HG03103 (cell line): ENCODE measurements at regions not wholly inside any gene's neighbourhood (a gene's known extent, or its start where the extent isn't known, plus 50 kb on each side); places are given as distances from the start of the nearest gene placed in this dataset.

Experiments used
- ATAC-seq: cut with Tn5 transposase; IDR thresholded peaks from one replicate; pipeline ENCODE4 v1.9.1; 2021; ENCODE audit warnings: low read depth; ENCODE audit not compliant: unreplicated experiment

DNA sequence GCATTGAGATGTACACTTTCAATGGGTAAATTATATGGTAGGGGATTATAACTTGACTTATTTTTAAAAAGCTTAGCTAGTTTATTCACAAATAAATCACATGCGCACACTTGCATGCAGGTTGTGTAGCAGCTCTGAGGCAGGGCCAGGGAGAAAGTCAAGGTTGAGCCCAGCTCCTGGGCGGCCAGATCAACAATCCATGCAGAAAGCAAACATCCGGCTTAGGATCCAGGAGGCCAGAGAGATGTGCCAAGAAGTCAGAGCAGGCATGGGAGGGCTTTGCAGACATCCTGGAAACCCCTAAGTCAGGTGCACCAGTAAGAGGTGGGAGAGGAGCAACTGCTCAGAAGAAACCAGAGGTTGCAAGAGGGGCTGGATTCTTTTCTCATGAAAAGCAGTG, 186.5 kb downstream of the AXIN2 start:
- ATAC-seq, result no peak

DNA sequence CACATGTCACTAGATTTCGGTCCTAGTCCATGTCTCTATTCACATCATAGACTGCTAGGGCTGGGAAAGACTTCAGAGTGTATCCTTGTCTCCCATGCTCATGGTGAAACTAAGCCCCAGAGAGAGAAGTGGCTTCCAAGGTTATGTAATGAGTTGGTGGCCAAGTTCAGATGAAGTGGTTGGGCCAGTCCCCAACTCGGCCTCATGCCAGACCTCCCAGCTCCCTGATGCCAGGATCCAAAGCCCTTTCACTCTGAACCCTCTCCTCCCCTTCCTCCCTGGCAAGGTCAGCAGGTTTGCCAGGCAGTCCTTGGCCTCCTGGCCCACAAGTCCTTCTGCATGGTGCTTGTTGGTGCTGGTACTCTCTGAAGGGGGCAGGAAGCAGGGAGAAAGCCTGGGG, 189.7 kb downstream of the AXIN2 start:
- ATAC-seq, result no peak

DNA sequence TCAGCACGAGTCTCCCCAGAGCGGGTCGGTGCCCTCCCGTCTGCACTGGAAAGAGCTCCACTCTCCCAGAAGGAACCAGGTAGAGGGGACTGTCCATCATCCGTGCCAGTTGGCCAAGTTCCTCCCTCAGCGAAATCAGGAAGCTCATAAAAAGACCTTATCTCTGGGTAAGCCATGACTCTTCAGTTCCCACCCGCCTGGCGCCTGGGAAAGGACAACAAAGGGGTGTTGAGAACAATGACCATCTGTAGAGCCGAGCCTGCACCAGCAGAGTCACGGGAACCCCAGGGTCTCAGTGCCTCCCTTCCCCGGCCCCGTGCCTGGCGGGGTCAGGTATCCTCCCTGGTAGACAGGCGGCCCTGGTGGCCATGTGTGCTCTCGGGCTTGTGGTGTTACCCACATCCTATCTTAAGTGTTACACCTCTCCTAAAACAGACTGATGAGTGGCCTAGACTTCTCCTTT, 190.7 kb downstream of the AXIN2 start:
- no peak for ATAC-seq

DNA sequence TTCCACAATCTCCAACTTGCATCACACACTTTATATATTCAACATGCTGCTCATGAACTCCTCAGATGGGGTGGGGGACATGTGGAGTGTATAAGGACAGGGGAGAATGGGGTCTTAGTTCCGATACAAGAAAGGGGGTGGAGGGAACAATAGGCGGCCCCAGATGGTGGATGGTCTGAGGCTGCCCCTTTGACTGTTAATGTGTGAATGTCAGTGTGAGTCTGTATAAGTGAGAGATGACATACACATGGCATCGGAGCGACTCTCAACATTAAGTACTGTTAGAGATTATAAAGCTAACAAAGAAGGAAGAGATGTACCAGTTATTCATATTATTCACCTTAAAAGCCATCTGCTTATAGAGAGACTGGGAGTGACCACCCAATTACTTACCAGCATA, 193.1 kb downstream of the AXIN2 start:
- ATAC-seq, result no peak

DNA sequence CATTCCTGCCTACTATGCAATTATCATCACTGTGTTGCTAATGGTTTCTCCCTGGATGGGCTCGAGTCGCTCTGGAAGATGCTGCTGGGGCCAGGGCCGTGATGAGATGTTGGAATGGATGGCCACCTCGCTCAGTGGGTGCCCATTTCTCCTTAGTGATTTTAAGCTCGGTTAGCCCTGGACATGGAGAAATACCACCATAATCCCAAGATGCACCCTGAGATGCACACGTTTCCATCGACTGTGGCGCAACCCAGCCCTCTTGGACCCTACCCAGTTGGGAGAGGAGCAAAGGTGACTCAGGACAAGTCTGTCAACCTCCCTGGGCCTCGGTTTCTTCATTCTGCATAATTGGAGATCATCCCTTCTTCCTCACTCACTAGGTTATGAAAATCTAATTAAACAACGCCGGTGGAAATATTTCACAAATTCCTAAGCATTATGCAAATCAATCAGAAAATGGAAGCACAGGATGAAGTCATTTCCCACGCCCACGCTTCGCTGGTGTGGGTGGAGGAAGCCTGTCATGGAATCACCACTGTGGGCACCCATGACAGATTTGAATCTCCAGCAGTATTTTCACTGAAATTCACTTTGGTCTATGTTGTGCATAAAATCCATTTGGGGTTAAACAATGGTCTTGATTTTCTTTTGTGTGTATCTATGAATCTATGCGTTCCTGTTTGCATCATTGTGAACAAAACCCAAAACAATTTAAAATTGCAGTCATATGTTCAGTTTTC, 195.2 kb downstream of the AXIN2 start:
- ATAC-seq, result no peak

DNA sequence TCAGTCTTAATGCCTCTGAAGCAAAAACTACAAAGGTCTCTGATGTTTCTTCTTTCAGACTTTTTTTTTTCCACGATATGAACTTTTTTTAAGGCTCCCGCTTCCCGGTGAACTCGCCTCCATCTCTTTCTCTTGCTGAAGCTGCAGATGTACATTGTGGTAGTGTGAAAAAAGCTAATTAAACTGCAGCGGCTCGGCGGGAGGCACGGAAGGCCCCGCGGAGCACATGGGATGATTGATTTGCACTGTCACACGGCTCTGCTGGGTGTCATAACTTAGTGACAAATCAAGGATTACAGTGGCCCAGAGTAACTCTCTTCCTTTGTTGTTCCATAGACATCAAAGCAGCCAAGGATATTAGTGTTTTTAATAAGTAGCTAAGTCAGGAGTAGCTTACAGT, 196.3 kb downstream of the AXIN2 start:
- ATAC-seq, result no peak

DNA sequence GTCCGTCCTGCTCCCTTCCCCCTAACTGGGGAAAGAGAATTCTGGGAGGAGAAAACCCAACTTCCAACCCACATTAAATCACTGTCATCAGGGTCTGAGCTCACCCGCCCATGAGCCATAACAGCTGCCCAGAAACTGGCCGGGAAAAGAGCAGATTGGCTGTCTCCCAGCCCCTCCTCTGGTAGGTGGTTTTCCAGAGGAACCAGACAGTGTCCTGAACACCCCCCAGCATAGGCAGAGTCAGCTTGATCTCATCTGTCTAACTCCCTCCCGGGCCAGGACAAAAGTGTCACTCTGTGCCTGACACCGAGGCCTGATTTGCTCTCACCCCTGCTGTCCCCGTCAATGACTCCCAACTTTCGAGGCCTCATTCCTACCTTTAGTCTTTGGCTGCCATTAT, 197.0 kb downstream of the AXIN2 start:
- no peak for ATAC-seq

DNA sequence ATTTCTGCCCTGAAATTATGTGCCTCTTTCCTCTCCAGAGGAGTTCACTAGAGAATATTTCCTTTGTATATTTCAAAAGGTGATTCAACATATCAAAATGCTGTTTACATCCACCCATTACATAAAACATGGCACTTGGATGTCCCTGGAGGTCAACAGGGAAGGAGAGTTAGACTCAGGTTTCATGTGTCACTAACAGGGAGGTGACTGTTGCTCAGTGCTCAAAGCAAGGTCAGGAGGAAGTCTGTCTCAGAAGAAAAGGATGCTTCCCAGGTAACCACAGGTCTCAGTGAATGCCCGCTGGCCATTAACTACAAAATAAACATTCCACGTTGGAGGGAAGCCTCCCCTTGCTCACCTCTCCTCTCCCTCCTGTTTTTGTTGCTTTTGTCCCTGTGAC, 198.6 kb downstream of the AXIN2 start:
- ATAC-seq, result no peak

DNA sequence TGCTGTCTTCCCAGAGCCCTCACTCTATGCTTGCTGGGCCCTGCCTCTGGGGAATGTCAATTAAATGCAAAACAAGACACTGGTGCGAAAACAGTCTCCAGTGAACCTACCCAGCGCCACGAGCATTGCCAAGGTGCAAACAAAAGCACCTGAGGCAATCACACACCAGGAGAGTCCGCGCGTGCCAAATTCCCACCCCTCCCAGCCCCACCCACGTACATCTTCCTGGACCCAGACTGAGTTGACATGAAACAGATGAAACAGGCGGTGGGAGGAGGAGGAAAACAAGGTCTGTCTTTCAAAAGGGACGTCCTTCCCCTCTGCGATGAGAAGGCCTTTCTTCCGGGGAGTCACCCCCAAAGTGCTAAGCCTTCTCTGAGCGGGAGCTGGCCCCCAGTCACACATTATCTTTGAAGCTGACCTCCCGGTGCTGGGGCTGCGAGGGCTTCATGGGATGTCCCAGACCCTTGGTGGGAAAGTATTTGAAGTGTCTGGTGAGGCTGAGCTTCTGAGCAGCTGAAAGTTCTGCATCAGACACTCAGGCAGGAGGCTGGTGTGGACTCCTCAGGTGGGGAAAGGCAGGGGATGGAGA, 200.4 kb downstream of the AXIN2 start:
- ATAC-seq, result no peak

DNA sequence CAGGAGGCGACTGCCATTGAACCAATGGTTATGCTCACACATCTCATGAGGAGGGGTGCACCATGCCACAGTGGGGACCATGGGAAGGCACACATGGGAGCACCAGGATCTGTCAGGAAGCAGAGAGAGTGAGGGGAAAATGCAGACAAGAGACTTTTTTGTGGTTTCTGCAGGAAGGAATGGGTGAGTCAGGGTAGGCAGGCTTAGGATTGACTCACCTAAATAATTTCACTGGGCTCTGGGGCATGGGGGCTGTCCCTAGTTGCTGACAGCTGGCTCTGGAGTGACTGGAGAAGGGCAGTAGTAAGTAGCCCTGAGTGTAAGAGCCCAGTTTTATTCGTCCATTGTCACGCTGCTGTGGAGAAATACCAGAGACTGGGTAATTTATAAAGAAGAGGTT, 202.4 kb downstream of the AXIN2 start:
- no peak for ATAC-seq

DNA sequence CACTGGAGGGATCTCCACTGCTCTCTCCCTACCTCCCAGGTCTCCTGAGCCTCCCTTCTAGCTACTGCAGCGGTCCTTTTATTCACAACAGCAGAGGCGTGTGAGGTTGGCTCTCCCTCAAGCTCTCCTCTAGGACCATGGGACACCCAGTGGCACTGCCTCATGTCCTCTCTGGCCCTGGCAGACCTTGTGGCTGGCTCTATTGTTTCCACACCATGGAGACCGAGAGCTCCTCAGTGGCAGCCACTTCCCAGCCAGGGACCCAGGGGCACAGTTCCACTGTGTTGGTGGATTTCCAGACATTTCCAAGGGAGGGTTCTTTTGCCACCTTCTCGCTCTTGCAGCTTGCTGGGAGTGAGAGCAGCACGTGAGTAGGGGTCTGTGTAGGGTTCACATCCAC, 204.9 kb downstream of the AXIN2 start:
- no peak for ATAC-seq

DNA sequence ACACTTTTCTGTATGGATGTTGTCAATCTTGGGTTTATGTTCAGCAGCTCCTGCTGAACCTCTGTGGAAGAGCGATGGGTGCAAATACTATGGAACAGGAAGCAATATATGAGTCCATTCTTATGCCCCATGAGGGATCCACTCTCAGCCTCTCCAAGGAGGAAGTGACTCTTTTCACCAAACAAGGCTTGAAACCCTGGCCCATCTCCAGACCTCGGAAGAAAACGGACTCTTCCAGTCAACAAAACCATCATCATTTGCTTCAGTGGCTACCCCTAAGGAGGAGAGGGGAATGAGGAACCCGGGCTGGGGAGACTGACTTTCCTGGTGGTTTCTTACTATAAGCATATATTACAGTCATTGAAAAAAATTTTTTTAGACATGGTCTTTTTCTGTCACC, 206.2 kb downstream of the AXIN2 start:
- no peak for ATAC-seq

DNA sequence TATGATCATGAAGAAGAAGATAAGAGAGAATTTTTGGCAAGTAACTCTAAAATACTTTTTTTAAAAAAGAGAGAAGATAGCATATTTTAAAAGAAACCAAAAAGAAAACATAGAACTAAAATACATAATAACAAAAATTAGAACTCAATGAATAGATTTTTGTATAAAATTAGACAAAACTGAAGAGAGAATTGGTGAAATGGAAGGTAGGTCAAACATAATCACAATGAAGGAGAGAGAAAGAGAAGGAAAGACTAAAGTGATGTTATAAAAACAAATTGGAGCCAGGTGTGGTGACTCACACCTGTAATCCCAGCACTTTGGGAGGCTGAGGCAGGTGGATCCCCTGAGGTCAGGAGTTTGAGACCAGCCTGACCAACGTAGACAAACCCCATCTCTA, 211.5 kb downstream of the AXIN2 start:
- ATAC-seq, result no peak

DNA sequence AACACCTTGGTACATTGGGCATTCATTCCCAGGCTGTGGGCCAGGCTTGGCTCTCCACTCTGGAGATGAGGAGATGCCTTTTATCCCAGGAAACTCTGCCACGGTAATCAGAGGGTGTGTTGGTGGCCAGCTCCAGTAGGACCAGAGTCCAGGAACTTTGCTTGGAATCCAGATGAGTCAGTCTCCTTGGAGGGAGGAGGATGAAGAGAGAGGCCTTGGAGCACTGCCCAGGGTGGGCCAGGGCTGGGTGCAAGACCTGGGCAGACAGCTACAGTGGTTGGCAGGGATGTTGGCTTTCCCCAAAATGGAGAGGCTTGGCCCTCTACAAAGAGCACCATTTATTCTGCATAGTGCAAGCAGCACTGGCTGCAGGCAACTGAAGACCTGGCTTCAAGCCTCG, 209.0 kb downstream of the RGS9 start:
- no peak for ATAC-seq

DNA sequence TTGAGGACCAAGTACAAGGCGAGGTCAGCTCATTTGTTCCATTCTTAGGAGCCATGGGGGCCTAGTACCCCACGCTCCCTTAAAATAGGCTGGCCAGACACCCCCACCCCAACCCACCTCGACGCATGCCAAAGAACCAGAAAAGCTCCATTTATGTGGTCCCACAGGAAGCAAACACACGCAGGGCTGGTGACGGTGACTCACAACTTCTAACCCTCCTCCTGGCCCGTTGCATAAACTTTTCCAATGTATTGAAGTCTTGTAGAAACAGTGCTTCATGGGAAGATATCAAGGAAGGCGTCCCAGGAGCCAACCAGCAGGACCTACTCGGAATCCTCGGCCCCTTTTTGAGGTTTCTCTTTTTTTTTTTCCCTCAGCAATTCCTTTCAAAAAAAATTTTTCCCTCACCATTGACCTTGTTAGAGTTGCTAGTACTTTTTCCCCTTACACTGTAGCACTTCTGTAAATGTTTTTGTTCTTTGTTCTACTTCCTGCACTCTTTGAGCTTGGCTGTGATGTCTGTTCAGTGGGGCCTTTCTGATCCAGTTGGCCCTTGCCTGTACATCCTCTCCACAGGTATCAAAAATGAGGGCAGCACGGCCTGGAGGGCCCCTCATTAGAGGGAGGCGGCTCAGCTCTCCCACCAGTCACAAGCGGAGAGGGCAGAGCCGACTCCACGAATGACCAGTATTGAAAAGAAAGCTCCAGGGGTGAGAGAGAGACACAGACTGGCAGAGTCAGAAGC, 208.3 kb downstream of the RGS9 start:
- ATAC-seq, result no peak

DNA sequence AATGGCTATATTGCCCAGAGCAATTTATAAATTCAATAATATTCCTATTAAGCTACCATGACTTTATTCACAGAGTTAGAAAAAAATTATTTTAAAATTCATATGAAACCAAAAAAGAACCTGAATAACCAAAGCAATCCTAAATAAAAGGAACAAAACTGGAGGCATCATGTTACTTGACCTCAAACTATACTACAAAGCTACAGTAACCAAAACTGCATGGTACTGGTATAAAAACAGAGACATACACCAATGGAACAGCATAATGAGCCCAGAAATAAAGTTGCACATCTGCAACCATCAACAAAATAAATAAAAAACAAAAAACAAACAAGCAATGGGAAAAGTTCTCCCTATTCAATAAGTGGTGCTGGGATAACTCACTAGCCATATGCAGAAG, 203.2 kb downstream of the RGS9 start:
- ATAC-seq, result no peak

DNA sequence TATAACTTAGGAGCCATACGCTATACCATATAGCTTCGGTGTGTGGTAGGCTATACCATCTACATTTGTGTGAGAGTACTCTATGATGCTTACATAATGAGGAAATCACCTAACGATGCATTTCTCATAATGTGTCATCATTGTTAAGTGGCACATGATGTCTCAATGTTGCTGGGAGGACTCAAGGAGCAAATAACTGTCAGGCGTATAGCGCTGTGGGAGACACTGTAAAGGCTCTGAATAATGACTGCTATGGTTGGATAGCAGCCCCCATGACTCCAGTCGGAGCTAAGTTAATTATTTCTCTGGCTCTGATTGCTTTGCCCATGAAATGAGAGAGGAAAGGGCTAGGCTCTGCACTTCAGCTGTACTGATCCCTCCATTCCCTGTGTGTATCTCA, 197.2 kb downstream of the RGS9 start:
- no peak for ATAC-seq

DNA sequence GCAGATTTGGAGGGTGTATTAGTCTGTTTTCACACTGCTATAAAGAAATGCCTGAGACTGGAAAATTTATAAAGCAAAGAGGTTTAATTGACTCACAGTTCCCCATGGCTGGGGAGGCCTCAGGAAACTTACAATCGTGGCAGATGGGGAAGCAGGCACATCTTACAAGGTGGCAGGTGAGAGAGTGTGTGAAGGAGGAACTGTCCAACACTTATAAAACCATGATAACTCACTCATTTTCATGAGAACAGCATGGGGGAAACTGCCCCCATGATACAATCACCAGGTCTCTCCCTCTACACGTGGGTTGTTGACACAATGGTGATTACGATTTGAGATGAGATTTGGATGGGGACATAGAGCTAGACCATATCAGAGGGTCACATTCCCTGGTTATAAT, 195.6 kb downstream of the RGS9 start:
- no peak for ATAC-seq

DNA sequence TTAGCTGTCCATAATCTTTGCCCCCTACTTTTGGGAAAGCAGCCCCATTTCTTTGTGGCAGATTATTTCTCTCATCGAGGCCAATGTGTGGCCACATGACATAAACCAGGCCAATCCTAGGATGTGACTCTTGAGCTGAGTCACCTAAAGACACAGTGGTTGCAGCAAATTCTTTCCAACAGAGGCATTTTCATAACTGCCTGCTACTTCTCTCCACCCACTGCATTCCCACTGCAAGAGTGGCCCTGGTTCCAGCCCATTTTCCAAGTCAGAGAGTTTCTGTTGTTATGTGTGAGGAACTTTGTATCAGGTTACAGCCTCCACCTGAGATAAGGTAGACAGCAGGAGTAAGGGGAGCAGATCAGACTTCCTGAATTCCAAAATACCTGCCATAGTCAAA, 195.2 kb downstream of the RGS9 start:
- ATAC-seq, result no peak

DNA sequence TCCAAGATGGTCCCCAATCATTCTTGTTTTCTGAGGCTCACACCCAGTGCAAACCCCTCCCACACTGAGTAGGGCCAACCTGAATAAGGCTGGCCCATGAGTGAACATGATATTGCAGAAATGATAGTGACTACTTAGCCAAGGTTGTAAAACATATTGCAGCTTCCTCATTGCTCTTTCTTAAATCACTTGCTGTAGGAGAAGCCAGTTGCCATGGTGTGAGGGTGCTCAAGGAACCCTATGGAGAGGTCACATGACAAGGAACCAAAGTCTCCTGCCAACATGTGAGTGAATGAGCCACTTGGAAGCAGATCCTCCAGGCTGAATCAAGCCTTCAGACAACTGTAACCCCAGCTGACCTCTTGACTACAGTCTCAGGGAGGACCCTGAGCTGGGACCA, 191.4 kb downstream of the RGS9 start:
- ATAC-seq, result no peak

DNA sequence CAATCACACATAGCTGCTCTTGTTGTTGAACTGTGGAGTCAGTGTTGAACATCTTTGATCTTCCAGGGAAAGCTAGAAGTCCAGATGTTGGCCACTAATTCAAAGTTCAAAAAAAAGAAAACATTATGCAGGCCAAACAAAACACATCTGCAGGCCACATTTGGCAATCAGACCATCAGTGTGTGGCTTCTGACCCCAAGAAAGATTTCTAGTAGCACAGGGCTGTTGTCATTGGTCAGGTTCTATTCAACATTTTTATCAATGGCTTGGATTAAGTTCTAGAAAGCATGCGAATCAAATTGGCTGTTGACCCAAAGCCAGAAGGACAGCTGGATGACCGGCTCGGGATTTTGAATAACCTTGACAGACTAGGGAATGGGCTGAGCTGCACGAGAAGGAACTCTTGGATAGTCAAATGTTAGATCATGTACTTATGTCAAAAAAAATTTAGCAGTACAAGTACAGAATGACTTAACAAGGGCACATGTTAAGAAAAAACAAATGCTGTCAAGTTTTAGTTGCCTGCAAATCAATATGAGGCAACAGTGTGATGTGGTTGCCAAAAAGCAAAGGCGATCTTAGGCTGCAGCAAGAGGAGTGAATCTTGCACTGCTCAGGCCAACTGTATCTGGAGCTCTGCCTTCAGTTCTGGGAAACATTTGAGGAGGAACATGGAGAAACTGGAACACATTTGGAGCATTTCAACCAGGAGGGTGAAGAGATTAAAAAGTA, 187.6 kb downstream of the RGS9 start:
- no peak for ATAC-seq
